Inflammatory macrophage treated with lipopolysaccharide for 4 hours (primary cell): ENCODE measurements at regions not wholly inside any gene's neighbourhood (a gene's known extent, or its start where the extent isn't known, plus 50 kb on each side); places are given as distances from the start of the nearest gene placed in this dataset.
"Not testable (repeated sequence)": the region's sequence is repeated elsewhere in the genome, so short reads cannot be mapped to it uniquely, and the experiment has no call there.

Source experiments
- DNase-seq: peaks from one replicate; pipeline ENCODE4 v3.0.0-alpha.2; 2020

- DNase-seq, result not testable (repeated sequence)
Measured at GRCh38 chr5:109283086-109283485, 126.7 kb downstream of the PJA2 start.

DNA sequence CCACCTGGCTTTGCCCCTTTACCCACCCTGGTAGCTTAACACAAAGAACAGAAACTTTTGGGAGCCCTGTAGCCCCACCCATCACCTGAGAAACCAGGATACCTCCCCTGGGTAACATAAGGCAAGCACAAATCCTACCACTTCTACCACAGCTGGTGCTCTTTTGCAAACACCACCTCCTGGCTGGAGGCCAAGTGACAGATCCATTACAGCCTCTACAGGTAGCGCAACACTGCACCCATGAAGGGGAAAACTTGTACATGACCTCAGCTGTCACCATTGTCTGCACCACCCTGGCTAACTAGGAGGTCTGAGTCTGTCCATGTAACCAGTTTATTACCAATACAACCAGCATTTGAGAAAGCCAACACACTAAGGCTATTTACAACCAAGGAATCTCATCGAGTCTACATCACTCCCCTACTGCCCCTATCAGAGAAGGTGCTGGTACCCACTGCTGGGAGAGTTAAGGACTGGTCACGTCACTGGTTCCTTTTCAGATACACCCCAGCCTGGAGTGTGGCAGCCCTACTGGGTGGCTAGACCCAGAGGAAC, 128.6 kb downstream of the PJA2 start:
- DNase-seq, result no peak

DNA sequence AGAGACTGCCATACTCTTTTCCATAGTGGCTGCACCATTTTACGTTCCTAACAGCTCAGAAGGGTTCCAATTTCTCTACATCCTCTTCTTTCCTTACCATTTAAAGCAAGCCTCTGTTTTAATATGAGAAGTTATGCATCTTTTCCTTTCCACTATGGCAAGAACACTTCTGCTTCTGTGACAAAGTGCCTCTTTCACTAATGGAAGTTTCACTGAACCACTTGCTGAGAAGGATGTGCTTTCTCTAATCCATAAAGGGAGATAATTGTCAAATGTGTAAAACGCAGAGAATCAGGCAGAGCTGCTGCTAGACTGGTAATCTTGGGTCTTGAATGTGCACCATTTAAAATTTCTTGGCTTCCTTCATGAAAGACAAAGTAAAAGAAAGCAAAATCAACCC, 131.6 kb downstream of the PJA2 start:
- DNase-seq, result no peak

- no peak for DNase-seq
Measured at GRCh38 chr5:109275919-109276318, 133.9 kb downstream of the PJA2 start.

GRCh38 chr5:109273594-109273993, 136.2 kb downstream of the PJA2 start:
- no peak for DNase-seq

DNA sequence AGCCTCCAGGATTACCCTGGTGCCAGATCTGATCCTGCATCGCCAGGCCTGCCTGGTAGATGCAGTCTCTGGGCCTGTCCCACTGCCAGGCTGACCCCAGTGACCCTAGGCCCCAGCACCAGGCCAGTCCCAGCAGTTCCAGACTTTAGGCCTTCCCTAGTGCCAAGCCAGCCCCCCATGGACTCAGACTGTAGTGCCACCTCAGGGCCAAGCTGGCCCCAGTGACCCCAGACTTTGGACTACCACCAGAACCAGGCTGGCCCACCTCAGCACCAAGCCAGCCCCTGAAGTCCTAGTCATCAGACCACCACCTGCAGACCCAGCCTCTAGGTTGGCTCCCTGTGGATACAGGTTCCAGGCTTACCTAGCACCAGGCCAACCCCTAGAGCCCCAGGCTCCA, 142.5 kb downstream of the PJA2 start:
- DNase-seq, result no peak

DNA sequence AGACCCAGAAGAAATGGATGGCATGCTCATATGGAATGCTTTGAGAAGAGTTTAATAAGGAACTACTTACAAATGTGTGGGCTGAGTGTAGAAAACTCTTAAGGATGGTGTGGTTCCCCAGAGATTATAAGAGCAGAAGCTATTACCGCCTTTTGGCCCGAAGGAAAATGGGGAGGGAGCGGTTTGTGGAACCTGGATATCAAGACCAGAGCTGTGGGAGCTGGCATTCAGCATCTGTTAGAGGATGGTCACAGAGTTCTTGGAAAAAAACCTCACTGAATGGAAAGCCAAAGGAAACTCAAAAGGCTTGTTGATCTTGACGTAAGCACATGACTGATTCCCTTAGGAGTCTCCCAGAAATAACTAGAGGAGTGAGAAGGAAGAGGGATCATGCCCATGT, 151.0 kb downstream of the PJA2 start:
- DNase-seq, result no peak

- no peak for DNase-seq
Measured at GRCh38 chr5:109256486-109256885, 153.3 kb downstream of the PJA2 start.

- no peak for DNase-seq
Measured at GRCh38 chr5:109254511-109254910, 155.3 kb downstream of the PJA2 start.

DNA sequence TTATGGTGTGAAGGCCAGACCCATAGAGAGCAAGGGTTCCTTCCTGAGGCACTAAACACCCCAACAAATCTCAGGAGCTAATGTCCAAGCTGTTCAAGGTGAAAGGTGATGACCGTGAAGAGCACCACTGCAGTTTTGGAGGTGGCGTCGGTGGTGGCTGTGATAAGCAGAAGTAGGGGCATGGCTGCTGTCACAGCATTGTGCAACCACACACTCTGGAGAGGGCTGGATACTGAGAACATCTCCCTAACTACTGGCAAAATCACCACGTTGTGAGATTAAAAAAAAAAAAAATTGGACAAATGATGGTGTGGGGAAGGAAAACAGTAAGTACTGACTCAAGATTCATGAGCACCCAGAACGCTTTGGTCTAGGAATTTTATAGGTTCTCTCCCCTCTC, 156.5 kb downstream of the PJA2 start:
- no peak for DNase-seq

- no peak for DNase-seq
Measured at GRCh38 chr5:109252731-109253130, 157.0 kb downstream of the PJA2 start.

- DNase-seq, result no peak
Measured at GRCh38 chr5:109250533-109251329, 159.0 kb downstream of the PJA2 start.

GRCh38 chr5:109250080-109250479, 159.7 kb downstream of the PJA2 start:
- DNase-seq, result no peak

DNA sequence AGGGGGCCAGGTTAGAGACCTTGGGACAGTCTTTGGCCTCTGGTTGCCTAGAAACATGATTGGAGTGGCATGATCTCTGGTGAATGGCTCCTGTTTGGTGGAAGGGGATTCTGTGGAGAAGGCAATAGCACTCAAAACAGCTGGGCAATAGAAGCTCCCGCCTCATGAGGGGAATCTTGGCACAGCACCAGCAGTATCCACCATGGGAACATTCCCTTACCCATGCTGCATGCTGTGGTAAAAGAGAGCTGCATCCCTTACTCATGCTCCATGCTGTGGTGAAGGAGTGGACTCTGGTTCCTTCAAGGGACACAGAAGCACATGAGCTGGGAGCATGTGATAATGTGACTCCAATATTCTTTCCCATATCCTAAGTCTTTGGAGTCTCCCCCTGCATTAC, 160.6 kb downstream of the PJA2 start:
- no peak for DNase-seq

- peak; percentile 46 for DNase-seq
Measured at GRCh38 chr5:109247986-109248385, 161.8 kb downstream of the PJA2 start.

DNA sequence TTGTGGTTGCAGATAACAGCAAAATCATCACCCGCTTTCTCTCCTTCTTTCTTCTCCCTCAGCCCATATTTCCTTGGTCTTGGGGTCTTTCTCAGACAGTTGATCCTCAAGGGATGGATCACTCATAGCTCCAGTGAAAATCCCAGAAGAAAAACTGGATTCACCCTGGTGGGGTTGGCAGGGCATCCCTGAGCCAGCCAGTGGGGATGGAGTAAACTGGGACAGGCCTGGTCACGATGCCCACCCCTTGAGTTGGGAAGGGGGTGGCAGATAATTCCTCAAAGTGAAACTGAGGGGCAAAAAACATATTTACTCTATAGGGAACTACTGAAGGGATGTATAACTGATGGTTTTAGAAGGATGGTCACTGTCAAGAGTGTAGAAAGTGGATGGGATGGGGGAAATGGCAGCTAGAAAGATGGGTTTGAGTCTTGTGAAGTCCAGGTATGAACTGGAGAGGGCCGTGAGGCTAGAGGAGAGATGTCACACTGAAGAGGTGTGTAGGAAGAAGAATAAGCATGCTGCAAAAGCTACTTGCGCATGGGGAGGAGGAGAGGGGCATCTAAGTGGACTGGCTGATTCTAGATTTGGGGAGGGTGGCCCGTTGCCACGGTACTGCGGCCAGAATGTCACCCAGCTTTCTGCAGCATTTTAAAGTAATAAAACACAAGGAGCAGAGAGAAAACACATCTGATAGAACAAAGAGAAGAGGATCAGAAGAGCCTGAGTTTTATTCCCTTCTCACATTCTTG, 162.8 kb downstream of the PJA2 start:
- no peak for DNase-seq
